ENCODE measurements at regions not wholly inside any gene's neighbourhood (a gene's known extent, or its start where the extent isn't known, plus 50 kb on each side); places are given as distances from the start of the nearest gene placed in this dataset.

DNA sequence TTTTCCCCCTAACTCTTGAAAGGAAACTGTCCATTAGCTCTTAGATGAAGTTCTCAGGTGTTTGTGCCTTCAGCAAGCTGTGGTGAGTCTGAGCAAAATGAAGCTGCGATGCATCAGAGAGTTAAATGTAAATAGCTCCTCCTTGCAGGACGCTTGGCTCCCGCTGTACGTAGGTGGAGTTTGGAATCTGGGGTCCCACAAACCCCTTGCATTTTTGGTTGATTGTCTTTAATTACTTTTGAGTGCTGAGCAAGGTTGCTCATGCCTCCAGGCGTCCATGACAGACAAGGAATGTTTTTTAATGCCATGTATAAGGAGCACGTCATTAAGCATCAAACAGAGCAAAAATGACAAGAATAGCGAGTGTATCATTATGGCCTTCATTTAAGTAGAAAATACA, 300.5 kb downstream of the TFAP2C start:
- Histone ChIP-seq H3K4me1 (ENCODE audit: insufficient read depth, low read length) (peaks cover 12% of the 10 kb centered on the region; the same call in 1 of the 2 replicates), H2AFZ (ENCODE audit: low read length) (no peak overlapping the region), H3K9ac (ENCODE audit: extremely low read depth, insufficient read length, low read length) (no peak overlapping the region), H3K18ac (ENCODE audit: insufficient read length, low read depth, low read length) (no peak overlapping the region), H3K27ac (ENCODE audit: insufficient read length, low read depth, low read length) (no peak overlapping the region), H4K91ac (ENCODE audit: insufficient read length, low read depth, low read length) (no peak overlapping the region), H4K8ac (replicated peaks; ENCODE audit: insufficient read length, low read depth, low read length) (no peak overlapping the region), H2BK15ac (ENCODE audit: low read depth, low read length) (no peak overlapping the region), H3K4ac (ENCODE audit: low read depth, low read length) (no peak overlapping the region), H3K14ac (ENCODE audit: insufficient read depth, low read length) (no peak overlapping the region), H2BK20ac (ENCODE audit: low read depth, low read length, poor library complexity, severe bottlenecking) (no peak overlapping the region), H3K9me3 (ENCODE audit: control insufficient read depth, low read depth, low read length) (no peaks in the 10 kb centered on the region), H2BK120ac (ENCODE audit: low read depth, low read length, poor library complexity, severe bottlenecking) (no peak overlapping the region), H3K23me2 (ENCODE audit: insufficient read length, low read depth, low read length, poor library complexity, severe bottlenecking) (peaks cover 11% of the 10 kb centered on the region), H4K5ac (ENCODE audit: insufficient read length, low read depth, low read length) (no peak overlapping the region), H3K79me1 (ENCODE audit: insufficient read depth, low read depth, low read length, poor library complexity, severe bottlenecking) (no peaks in the 10 kb centered on the region), H3K4me2 (ENCODE audit: insufficient read depth, insufficient read length, low read length) (peak overlapping the region; percentile 57), H4K20me1 (ENCODE audit: control insufficient read depth, insufficient read depth, insufficient read length) (no peaks in the 10 kb centered on the region), H2AK5ac (ENCODE audit: insufficient read length, low read length) (no peak overlapping the region), H3K23ac (ENCODE audit: insufficient read length, low read depth, low read length) (no peak overlapping the region), H3K79me2 (ENCODE audit: insufficient read depth, low read length) (no peaks in the 10 kb centered on the region), H3K56ac (ENCODE audit: insufficient read length, low read depth, low read length) (no peak overlapping the region), H3T11ph (ENCODE audit: low read length) (no peak overlapping the region), H2BK12ac (ENCODE audit: insufficient read length, low read depth, low read length) (no peak overlapping the region), H2BK5ac (ENCODE audit: insufficient read length, low read length) (no peak overlapping the region), H3K27me3 (ENCODE audit: insufficient read depth, low read length) (peaks cover 12% of the 10 kb centered on the region; the same call in 1 of the 2 replicates)
- DNase-seq = no peak
- no peaks in the 10 kb centered on the region; a peak in 1 of 7 replicates for H3K36me3 Mint-ChIP-seq (ENCODE audit: insufficient read depth in 1 of 3, low read depth in 3 of 3)
- no peaks in the 10 kb centered on the region; a peak in 1 of 5 replicates for H3K9me3 Mint-ChIP-seq
- TF ChIP-seq, protein P1, sequence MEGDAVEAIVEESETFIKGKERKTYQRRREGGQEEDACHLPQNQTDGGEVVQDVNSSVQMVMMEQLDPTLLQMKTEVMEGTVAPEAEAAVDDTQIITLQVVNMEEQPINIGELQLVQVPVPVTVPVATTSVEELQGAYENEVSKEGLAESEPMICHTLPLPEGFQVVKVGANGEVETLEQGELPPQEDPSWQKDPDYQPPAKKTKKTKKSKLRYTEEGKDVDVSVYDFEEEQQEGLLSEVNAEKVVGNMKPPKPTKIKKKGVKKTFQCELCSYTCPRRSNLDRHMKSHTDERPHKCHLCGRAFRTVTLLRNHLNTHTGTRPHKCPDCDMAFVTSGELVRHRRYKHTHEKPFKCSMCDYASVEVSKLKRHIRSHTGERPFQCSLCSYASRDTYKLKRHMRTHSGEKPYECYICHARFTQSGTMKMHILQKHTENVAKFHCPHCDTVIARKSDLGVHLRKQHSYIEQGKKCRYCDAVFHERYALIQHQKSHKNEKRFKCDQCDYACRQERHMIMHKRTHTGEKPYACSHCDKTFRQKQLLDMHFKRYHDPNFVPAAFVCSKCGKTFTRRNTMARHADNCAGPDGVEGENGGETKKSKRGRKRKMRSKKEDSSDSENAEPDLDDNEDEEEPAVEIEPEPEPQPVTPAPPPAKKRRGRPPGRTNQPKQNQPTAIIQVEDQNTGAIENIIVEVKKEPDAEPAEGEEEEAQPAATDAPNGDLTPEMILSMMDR (conservative IDR thresholded peaks at IDR 0.05) = no peak
- peaks cover 42% of the 10 kb centered on the region for H3K27me3 Mint-ChIP-seq (ENCODE audit: low read depth)
- WGBS (ENCODE audit: extremely low coverage, insufficient read length, low lambda C conversion rate) = no CpG with 5 or more reads among the region's 7 CpGs
- H3K27ac Mint-ChIP-seq = no peak overlapping the region
- H3K4me1 Mint-ChIP-seq = peaks cover 55 to 58% of the 10 kb centered on the region in 2 experiments
- peak overlapping the region; percentile 31 to 66; a peak in 4 of 5 replicates for H3K4me3 Mint-ChIP-seq
